ENCODE measurements at regions not wholly inside any gene's neighbourhood (a gene's known extent, or its start where the extent isn't known, plus 50 kb on each side); places are given as distances from the start of the nearest gene placed in this dataset.

- FAIRE-seq: no peak
These were observed 244.8 kb upstream of the CTSO start for GRCh38 chr4:156198511-156198910.

GRCh38 chr4:156197216-156197615 lies 243.6 kb upstream of the CTSO start:
- no peak for FAIRE-seq

GRCh38 chr4:156196722-156197121 lies 243.1 kb upstream of the CTSO start:
- no peak for FAIRE-seq

- no peak for FAIRE-seq
These were observed 242.2 kb upstream of the CTSO start for GRCh38 chr4:156195914-156196313.

GRCh38 chr4:156194896-156195295 lies 241.2 kb upstream of the CTSO start:
- FAIRE-seq: no peak

- no peak for FAIRE-seq
These were observed 240.1 kb upstream of the CTSO start for GRCh38 chr4:156193800-156194199.

- FAIRE-seq: no peak
These were observed 239.4 kb upstream of the CTSO start for GRCh38 chr4:156193106-156193505.

GRCh38 chr4:156192033-156192432 lies 238.4 kb upstream of the CTSO start:
- FAIRE-seq: no peak

GRCh38 chr4:156191044-156191781 lies 237.5 kb upstream of the CTSO start:
- no peak for FAIRE-seq

GRCh38 chr4:156190615-156191014 lies 236.9 kb upstream of the CTSO start:
- no peak for FAIRE-seq

GRCh38 chr4:156188596-156188995 lies 234.9 kb upstream of the CTSO start:
- FAIRE-seq: no peak

GRCh38 chr4:156186111-156186510 lies 232.4 kb upstream of the CTSO start:
- FAIRE-seq: no peak

- no peak for FAIRE-seq
These were observed 231.9 kb upstream of the CTSO start for GRCh38 chr4:156185514-156186055.

GRCh38 chr4:156182269-156182668 lies 228.6 kb upstream of the CTSO start:
- FAIRE-seq: no peak

- no peak for FAIRE-seq
These were observed 224.3 kb upstream of the CTSO start for GRCh38 chr4:156177941-156178340.

- FAIRE-seq: no peak
These were observed 223.2 kb upstream of the CTSO start for GRCh38 chr4:156176896-156177295.

GRCh38 chr4:156173937-156174336 lies 220.3 kb upstream of the CTSO start:
- no peak for FAIRE-seq

GRCh38 chr4:156173486-156173885 lies 219.8 kb upstream of the CTSO start:
- no peak for FAIRE-seq

GRCh38 chr4:156169861-156170260 lies 216.2 kb upstream of the CTSO start:
- FAIRE-seq: no peak

- no peak for FAIRE-seq
These were observed 215.3 kb upstream of the CTSO start for GRCh38 chr4:156169011-156169410.

- FAIRE-seq: no peak
These were observed 214.6 kb upstream of the CTSO start for GRCh38 chr4:156168288-156168687.

- no peak for FAIRE-seq
These were observed 205.1 kb upstream of the CTSO start for GRCh38 chr4:156158747-156159146.

- FAIRE-seq: no peak
These were observed 201.3 kb upstream of the CTSO start for GRCh38 chr4:156154978-156155377.

- FAIRE-seq: no peak
These were observed 192.9 kb upstream of the CTSO start for GRCh38 chr4:156146571-156146970.

- FAIRE-seq: no peak
These were observed 191.3 kb upstream of the CTSO start for GRCh38 chr4:156144961-156145360.
